ENCODE measurements at regions not wholly inside any gene's neighbourhood (a gene's known extent, or its start where the extent isn't known, plus 50 kb on each side); places are given as distances from the start of the nearest gene placed in this dataset.

DNA sequence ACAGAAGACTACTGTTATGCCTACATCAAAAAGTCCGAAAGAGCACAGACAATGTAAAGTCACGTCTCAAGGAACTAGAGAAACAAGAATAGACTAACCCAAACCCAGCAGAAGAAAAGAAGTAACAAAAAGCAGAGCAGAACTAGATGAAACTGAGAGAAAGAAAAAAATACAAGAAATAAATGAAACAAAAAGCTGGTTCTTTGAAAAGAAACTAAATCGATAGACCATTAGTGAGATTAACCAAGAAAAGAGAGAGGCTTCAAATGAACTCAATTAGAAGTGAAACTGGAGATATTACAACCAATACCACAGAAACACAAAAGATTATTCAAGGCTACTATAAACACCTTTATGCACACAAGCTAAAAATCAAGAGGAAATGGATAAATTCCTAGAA, 271.8 kb downstream of the MBD2 start:
- no peak for DNase-seq (ENCODE audit: low spot score)
- Histone ChIP-seq H3K9me3 (no peaks in the 10 kb centered on the region), H3K27ac (no peak overlapping the region), H3K4me3 (no peak overlapping the region), H3K27me3 (replicated peaks; ENCODE audit: insufficient read depth) (no peaks in the 10 kb centered on the region), H3K4me1 (replicated peaks) (no peaks in the 10 kb centered on the region), H3K36me3 (no peaks in the 10 kb centered on the region)
- WGBS = 92% methylated on average over 3 of the region's 3 CpGs
- intact Hi-C loops (cut with DNase I) = no loop called here
- TF ChIP-seq CTCF (IDR thresholded peaks at IDR 0.05) (no peak), POLR2AphosphoS5 (IDR thresholded peaks at IDR 0.05) (no peak), POLR2A (IDR thresholded peaks at IDR 0.05) (no peak)

- TF ChIP-seq CTCF (IDR thresholded peaks at IDR 0.05) = no peak
- no peak for TF ChIP-seq POLR2A (IDR thresholded peaks at IDR 0.05)
- TF ChIP-seq POLR2AphosphoS5 (IDR thresholded peaks at IDR 0.05) = no peak
- WGBS = 82% methylated on average over 1 of the region's 1 CpG
- intact Hi-C loops (cut with DNase I) = no loop called here
Measured at GRCh38 chr18:53950545-53950944, 273.9 kb downstream of the MBD2 start.

GRCh38 chr18:53948991-53949390, 275.5 kb downstream of the MBD2 start:
- Histone ChIP-seq H3K27ac (no peak overlapping the region), H3K27me3 (replicated peaks; ENCODE audit: insufficient read depth) (no peaks in the 10 kb centered on the region), H3K4me3 (no peak overlapping the region), H3K9me3 (no peaks in the 10 kb centered on the region), H3K36me3 (no peaks in the 10 kb centered on the region), H3K4me1 (replicated peaks) (no peaks in the 10 kb centered on the region)
- no peak for DNase-seq (ENCODE audit: low spot score)
- intact Hi-C loops (cut with DNase I) = no loop called here
- TF ChIP-seq CTCF (IDR thresholded peaks at IDR 0.05) = no peak
- TF ChIP-seq POLR2A (IDR thresholded peaks at IDR 0.05) = no peak
- TF ChIP-seq POLR2AphosphoS5 (IDR thresholded peaks at IDR 0.05) = no peak

More at GRCh38 chr18:53950545-53950944, 273.9 kb downstream of the MBD2 start:
- Histone ChIP-seq H3K9me3 (no peaks in the 10 kb centered on the region), H3K4me3 (no peak overlapping the region), H3K27ac (no peak overlapping the region), H3K36me3 (no peaks in the 10 kb centered on the region), H3K27me3 (replicated peaks; ENCODE audit: insufficient read depth) (no peaks in the 10 kb centered on the region), H3K4me1 (replicated peaks) (no peaks in the 10 kb centered on the region)
- DNase-seq (ENCODE audit: low spot score) = no peak

GRCh38 chr18:53947092-53947640, 277.3 kb downstream of the MBD2 start:
- Histone ChIP-seq H3K9me3 (no peaks in the 10 kb centered on the region), H3K4me3 (no peak overlapping the region), H3K4me1 (replicated peaks) (no peaks in the 10 kb centered on the region), H3K27me3 (replicated peaks; ENCODE audit: insufficient read depth) (no peaks in the 10 kb centered on the region), H3K36me3 (no peaks in the 10 kb centered on the region), H3K27ac (peak overlapping the region in 1 of 2 donors; percentile 8)
- TF ChIP-seq POLR2A (IDR thresholded peaks at IDR 0.05) (no peak), POLR2AphosphoS5 (IDR thresholded peaks at IDR 0.05) (peak; percentile 8)
- DNase-seq (ENCODE audit: low spot score) = no peak
- WGBS = 37% methylated on average over 5 of the region's 5 CpGs
- intact Hi-C loops (cut with DNase I) = no loop called here

GRCh38 chr18:53946594-53946993, 277.9 kb downstream of the MBD2 start:
- intact Hi-C loops (cut with DNase I) = no loop called here
- WGBS = 13% methylated on average over 1 of the region's 1 CpG

More at GRCh38 chr18:53946594-53946993, 277.9 kb downstream of the MBD2 start:
- H3K27me3 ChIP-seq (replicated peaks; ENCODE audit: insufficient read depth) = no peaks in the 10 kb centered on the region
- no peaks in the 10 kb centered on the region for H3K36me3 ChIP-seq
- no peak overlapping the region for H3K27ac ChIP-seq
- TF ChIP-seq CTCF (IDR thresholded peaks at IDR 0.05) = no peak
- no peak for TF ChIP-seq POLR2A (IDR thresholded peaks at IDR 0.05)
- H3K9me3 ChIP-seq = no peaks in the 10 kb centered on the region
- no peak for DNase-seq (ENCODE audit: low spot score)
- H3K4me3 ChIP-seq = no peak overlapping the region
- no peaks in the 10 kb centered on the region for H3K4me1 ChIP-seq (replicated peaks)

All from prostate gland (tissue), 2 donors.